Dermis microvascular lymphatic vessel endothelial cell (primary cell): ENCODE measurements at regions not wholly inside any gene's neighbourhood (a gene's known extent, or its start where the extent isn't known, plus 50 kb on each side); places are given as distances from the start of the nearest gene placed in this dataset.

ENCODE experiments used
- DNase-seq, 2 donors: peaks; one replicate each; pipeline versions ENCODE4 v3.0.0 to v3.0.0-alpha.2; 2010; ENCODE audit warnings: low read depth in 2 of 2

DNA sequence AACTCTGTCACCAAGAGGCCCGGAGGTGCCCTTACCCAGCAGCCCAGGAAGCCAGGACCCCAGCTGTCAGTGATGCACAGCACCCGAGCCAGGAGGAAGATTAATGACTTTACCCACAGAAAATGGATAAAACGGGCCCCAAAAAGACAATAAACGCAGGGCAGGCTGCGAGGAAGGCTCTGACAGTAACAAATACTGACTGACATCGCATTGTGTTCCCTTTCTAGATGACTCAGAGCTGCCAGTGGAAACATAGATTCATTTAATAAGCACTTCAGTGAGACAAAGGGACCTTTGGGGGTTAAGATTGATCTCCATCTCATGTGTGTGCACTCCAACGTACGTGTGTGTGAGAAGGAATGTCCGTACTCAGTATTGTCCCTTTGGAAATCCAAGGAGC, 225.3 kb upstream of the PPP2R3A start:
- DNase-seq: no peak

DNA sequence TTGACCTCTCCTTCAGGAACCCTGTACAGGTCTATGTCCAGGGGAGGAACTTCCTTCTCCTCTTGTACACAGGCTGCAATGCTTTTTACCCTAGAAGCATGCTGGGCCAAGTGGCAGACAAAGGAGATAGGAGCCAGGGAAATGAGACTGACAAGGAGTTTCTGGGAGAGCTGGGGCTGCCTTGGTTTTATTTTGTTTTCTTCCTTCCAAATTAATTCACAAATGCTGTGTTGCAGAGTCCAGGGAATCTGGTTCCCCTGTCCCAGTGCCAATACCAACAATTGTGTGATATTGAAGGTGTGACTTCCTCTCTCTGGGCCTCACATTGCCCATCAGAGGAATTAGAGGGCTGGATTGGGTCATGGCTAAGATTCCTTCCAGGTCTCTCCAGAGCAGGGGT, 224.8 kb upstream of the PPP2R3A start:
- no peak for DNase-seq

DNA sequence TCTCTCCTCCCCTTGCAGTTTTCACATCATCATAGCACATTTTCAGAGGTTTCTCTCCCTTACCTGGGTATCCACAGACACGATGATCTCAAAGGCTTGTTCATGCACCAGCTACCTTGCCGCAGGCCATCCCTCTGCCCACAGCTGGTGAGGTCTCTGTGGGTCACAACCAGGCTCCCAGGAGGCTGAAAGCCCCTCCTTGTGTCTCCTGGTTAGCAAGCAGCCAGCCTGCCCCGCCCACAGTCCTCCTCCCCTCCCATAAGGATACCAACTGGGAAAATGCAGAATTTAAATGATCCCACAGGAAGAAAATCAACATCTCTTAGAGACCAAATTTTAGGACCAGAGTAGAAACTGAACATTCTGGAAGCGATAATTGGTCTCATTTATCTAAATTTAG, 213.5 kb upstream of the PPP2R3A start:
- no peak for DNase-seq

GRCh38 chr3:135752851-135753250, 212.7 kb upstream of the PPP2R3A start:
- no peak for DNase-seq

- no peak for DNase-seq
Observed at GRCh38 chr3:135753506-135753905, 212.0 kb upstream of the PPP2R3A start.

DNA sequence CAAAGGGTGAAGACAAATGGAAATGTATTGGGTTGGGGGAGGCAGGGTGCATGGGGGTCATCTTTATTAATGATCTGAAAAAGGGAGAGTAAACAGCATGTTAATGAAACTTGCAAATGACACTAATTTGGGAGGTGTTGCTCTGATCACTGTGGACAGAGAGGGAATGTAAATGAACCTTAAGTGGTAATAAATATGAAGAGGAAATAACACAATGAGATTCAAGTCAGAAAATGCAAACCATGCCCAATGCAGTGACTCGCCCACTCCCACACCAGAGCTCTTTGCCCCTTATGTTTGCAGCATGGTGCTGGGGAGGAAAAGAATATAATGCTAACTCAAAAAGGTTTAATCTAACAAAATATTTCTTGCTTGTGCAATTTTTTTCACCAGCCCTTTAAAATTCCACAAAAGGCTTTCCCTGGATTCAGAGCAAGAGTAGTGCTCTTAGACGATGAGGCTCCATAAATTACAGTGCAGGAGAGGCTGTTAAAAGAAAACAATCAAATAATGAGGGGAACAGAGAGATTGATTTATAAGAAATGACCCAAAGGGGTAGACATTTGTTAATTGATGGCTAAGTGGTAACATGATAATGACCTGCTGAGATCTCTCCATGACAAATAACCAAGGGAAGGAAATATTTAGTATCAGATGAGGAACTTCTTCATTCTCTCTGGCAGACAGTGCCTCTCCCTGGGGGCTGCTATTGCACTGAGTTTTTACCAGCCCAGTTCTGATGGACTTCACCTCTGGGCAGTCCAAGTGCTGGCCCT, 210.0 kb upstream of the PPP2R3A start:
- no peak for DNase-seq

- DNase-seq: no peak
Observed at GRCh38 chr3:135756106-135756668, 209.3 kb upstream of the PPP2R3A start.

GRCh38 chr3:135757421-135757820, 208.1 kb upstream of the PPP2R3A start:
- no peak for DNase-seq

DNA sequence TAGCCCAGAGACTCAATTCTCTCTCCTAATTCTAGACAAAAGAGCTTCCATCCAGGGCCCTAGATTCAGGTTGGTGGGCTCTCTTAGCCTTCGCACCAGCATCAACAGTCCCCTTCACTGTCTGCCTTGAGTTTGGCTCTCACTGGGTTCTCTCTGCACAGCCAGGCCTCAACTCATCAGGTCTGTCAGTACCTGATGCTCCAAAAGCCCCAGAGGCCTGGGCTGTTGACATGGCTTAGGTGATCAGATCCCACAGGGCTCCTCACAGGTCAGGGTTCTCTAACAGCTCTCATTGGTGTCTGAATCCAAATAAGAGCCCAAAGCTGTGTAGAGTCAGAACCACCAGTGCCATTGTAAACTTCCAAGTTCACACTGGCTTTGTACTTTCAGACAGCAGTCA, 206.6 kb upstream of the PPP2R3A start:
- DNase-seq: no peak

GRCh38 chr3:135759651-135760050, 205.9 kb upstream of the PPP2R3A start:
- DNase-seq: no peak

- no peak for DNase-seq
Observed at GRCh38 chr3:135760581-135760980, 204.9 kb upstream of the PPP2R3A start.

- no peak for DNase-seq
Observed at GRCh38 chr3:135762188-135762856, 203.2 kb upstream of the PPP2R3A start.

DNA sequence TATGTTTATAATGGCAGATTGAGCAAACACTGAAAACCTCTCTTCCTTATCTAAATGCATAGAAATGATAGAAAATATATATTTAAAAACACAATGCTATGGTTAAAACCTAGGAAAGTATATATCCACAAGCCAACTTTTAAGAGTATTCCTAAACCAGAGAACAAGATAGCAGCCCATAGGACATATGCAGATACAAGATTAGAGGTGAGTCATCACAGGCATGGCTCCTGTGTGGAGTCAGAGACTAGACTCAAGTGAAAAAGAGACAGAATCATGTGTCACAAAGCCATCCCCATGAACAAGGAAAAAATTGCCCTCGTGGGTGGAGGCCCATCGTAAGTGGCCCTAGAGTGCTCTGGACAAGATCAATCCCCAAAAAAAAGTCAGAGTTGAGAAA, 199.4 kb upstream of the PPP2R3A start:
- DNase-seq: no peak

DNA sequence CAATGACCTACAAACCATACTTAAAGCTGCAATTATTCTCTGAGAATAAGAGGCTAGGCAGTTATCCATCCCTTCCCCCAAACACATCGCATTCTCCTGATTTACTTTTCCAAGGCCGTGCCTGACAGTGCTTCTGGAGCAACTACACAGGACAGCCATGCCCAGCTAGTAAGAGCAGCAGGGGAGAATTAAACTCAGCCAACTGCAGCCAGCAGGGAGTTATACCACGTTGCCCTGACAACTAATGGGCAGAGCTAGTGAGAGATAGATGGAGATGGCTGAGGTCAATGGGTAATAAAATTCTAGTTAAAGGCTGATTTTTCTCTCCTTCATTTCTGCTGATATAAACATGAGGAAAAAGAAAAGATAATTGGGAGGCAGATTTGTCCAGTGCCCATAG, 193.8 kb upstream of the PPP2R3A start:
- no peak for DNase-seq

GRCh38 chr3:135779024-135779423, 186.5 kb upstream of the PPP2R3A start:
- DNase-seq: no peak

DNA sequence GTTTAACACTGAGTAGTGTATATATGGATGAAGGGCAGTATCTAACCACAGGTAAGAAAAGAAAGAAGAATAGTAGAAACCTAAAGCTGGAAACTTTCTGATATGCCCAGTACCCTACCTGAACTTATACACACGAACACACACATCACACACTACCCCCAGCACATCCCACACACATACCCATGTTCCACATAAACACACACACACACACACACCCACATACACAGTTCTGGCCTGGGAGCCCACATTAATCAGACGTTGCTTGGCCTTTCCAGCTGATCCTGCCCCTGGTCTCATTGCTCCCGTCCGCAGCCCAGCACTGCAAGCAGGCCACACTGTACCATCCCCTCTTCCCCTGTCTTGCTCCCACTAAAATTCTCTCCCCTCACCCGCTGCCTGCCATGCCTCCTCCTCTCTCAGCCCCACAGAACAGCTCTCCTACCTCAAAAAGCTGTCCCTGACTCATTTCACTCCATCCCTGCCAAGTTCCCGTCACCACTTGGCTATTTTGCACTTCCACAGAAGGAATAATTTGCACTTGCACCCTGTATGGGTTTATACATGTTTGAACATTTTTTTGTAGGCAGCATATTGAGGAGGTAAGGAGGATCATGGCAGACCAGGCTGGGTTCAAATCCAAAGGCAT, 185.8 kb upstream of the PPP2R3A start:
- DNase-seq: no peak

DNA sequence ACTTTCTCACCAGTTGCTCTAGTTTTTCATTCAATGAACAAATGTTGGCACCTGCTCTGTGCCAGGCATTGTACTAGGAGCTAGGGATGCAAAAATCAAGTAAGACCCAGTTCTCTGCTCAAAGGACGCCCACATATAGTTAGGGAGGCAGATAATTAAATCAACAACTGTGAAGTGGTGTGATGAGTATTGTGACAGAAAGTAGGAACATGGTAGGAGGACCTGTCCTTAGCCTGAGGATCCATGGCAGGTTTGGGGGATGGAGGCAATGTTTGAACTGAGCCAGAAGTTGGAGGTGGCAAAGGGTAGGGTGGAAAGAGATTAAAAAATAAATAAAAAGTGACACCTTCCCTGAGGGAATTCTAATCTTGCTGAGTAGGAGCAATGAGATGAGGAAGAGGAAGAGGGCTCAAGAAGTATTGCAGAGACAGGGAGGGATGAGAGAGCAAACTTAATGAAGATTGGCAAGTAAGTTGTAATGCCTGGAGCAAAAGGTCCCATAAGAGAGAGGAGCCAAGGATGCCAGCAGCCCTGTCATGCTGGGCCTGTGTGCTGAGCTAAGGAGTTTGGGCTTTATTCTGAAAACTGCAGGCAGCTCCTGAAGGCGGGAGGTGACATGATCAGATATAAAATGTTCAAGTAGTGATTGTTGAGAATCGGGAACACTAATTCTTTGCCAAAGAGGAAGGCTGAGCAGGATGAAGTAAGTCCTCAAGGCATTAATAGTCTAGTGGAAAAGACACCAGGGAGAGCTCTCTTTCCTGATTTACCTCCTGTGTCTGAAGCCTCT, 184.3 kb upstream of the PPP2R3A start:
- DNase-seq: no peak

GRCh38 chr3:135784557-135784956, 181.0 kb upstream of the PPP2R3A start:
- no peak for DNase-seq

GRCh38 chr3:135788146-135788545, 177.4 kb upstream of the PPP2R3A start:
- no peak for DNase-seq

DNA sequence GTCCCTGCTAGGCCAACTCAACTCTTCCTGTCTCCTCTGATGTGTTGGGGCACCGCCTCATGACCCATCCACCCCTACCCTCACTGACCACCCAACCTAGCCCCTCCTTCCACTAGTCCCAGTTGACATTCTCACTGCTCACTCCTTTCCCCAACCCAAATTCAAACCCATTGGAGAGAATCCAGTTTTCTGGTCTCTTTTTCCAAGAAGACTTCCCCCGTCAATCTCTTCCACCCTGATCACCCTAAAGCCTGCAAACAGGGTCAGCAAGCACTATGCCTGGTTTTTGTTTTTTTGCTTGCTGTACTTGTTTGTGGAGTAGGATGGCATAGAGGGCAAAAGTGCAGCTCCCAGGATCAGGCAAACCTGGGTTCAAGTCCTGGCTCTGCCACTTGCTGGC, 176.6 kb upstream of the PPP2R3A start:
- DNase-seq: no peak

- no peak for DNase-seq
Observed at GRCh38 chr3:135792174-135792573, 173.4 kb upstream of the PPP2R3A start.
